HEK293 (cell line): ENCODE measurements at regions not wholly inside any gene's neighbourhood (a gene's known extent, or its start where the extent isn't known, plus 50 kb on each side); places are given as distances from the start of the nearest gene placed in this dataset.

ENCODE experiments used
- BCL11A ChIP-seq: fragments of 450-650 bp; formaldehyde crosslinking; IDR thresholded peaks from 2 replicates; pipeline ENCODE4 v1.5.1; 2016; ENCODE audit warnings: low read depth, missing biosample characterization, missing genetic modification characterization
- KLF16 ChIP-seq: fragments of 450-650 bp; formaldehyde crosslinking; IDR thresholded peaks from 2 replicates; pipeline ENCODE4 v1.5.1; 2017; ENCODE audit warnings: missing biosample characterization, missing genetic modification characterization
- TSHZ1 ChIP-seq: fragments of 450-650 bp; formaldehyde crosslinking; IDR thresholded peaks from 2 replicates; pipeline ENCODE4 v1.5.1; 2016; ENCODE audit warnings: missing biosample characterization, missing genetic modification characterization, borderline replicate concordance
- YY1 ChIP-seq: fragments of 450-650 bp; formaldehyde crosslinking; IDR thresholded peaks from 2 replicates; pipeline ENCODE4 v1.5.1; 2018; ENCODE audit warnings: missing biosample characterization, missing genetic modification characterization
- ZBTB8A ChIP-seq: fragments of 450-650 bp; formaldehyde crosslinking; IDR thresholded peaks from 2 replicates; pipeline ENCODE4 v1.5.1; 2016; ENCODE audit warnings: missing biosample characterization, missing genetic modification characterization
- ZEB2 ChIP-seq: fragments of 450-650 bp; formaldehyde crosslinking; IDR thresholded peaks from 2 replicates; pipeline ENCODE4 v1.5.1; 2016; ENCODE audit warnings: missing biosample characterization, missing genetic modification characterization
- ZFP3 ChIP-seq: fragments of 450-650 bp; formaldehyde crosslinking; IDR thresholded peaks from 2 replicates; pipeline ENCODE4 v1.5.1; 2016; ENCODE audit warnings: low read depth, missing biosample characterization, missing genetic modification characterization
- ZNF426 ChIP-seq: fragments of 450-650 bp; formaldehyde crosslinking; IDR thresholded peaks from 2 replicates; pipeline ENCODE4 v1.5.1; 2017; ENCODE audit warnings: missing biosample characterization, missing genetic modification characterization, mild to moderate bottlenecking, inconsistent platforms, moderate library complexity
- ZNF449 ChIP-seq: fragments of 450-650 bp; formaldehyde crosslinking; IDR thresholded peaks from 2 replicates; pipeline ENCODE4 v1.5.1; 2017; ENCODE audit warnings: missing biosample characterization, mild to moderate bottlenecking, missing genetic modification characterization, moderate library complexity
- ZNF776 ChIP-seq: fragments of 450-650 bp; formaldehyde crosslinking; IDR thresholded peaks from 2 replicates; pipeline ENCODE4 v1.5.0; 2017; ENCODE audit warnings: missing biosample characterization, missing genetic modification characterization, borderline replicate concordance
- ZNF785 ChIP-seq: fragments of 450-650 bp; formaldehyde crosslinking; IDR thresholded peaks from 2 replicates; pipeline ENCODE4 v1.5.1; 2016; ENCODE audit warnings: missing biosample characterization, missing genetic modification characterization
- ZNF843 ChIP-seq: fragments of 450-650 bp; formaldehyde crosslinking; IDR thresholded peaks from 2 replicates; pipeline ENCODE4 v1.5.1; 2016; ENCODE audit warnings: missing biosample characterization, missing genetic modification characterization
- TF ChIP-seq, protein P1 (sequence below): fragments of 450-650 bp; formaldehyde crosslinking; IDR thresholded peaks from 2 replicates; pipeline ENCODE4 v1.5.1; 2016; ENCODE audit warnings: missing biosample characterization, missing genetic modification characterization
- TF ChIP-seq, protein P2 (sequence below): fragments of 450-650 bp; formaldehyde crosslinking; IDR thresholded peaks from 2 replicates; pipeline ENCODE4 v1.5.1; 2016; ENCODE audit warnings: missing biosample characterization, missing genetic modification characterization

DNA sequence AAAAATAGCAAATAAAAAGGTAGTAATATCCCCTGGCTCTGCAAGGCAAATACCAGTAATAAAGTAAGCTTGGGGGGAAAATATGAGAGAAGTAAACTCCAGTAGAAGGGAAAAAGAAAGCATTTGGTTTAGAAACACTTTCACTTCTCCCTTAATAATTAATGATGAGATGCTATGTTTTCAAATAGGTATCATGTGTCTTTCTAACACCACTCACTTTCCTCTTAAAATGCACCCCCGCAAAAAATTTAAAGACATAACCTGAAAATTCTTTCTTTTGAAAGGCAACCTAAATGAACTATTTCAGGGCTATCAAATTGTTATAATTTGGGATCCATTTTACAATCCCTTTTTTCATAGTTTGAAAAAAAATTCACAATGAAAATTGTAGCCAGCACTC lies 240.3 kb downstream of the SNX10 start:
- TF ChIP-seq ZFP3 (tag by site-specific recombination) (no peak), ZNF785 (tag by site-specific recombination) (no peak), ZNF843 (tag by site-specific recombination) (no peak), TSHZ1 (tag by site-specific recombination) (no peak), BCL11A (tag by site-specific recombination) (no peak), ZNF449 (tag by site-specific recombination) (no peak), ZNF426 (no peak), ZBTB8A (no peak), ZNF776 (tag by site-specific recombination) (no peak), KLF16 (no peak), YY1 (tag by site-specific recombination) (no peak), ZEB2 (tag by site-specific recombination) (no peak)
- TF ChIP-seq, protein P1, sequence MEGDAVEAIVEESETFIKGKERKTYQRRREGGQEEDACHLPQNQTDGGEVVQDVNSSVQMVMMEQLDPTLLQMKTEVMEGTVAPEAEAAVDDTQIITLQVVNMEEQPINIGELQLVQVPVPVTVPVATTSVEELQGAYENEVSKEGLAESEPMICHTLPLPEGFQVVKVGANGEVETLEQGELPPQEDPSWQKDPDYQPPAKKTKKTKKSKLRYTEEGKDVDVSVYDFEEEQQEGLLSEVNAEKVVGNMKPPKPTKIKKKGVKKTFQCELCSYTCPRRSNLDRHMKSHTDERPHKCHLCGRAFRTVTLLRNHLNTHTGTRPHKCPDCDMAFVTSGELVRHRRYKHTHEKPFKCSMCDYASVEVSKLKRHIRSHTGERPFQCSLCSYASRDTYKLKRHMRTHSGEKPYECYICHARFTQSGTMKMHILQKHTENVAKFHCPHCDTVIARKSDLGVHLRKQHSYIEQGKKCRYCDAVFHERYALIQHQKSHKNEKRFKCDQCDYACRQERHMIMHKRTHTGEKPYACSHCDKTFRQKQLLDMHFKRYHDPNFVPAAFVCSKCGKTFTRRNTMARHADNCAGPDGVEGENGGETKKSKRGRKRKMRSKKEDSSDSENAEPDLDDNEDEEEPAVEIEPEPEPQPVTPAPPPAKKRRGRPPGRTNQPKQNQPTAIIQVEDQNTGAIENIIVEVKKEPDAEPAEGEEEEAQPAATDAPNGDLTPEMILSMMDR = no peak
- TF ChIP-seq, protein P2, sequence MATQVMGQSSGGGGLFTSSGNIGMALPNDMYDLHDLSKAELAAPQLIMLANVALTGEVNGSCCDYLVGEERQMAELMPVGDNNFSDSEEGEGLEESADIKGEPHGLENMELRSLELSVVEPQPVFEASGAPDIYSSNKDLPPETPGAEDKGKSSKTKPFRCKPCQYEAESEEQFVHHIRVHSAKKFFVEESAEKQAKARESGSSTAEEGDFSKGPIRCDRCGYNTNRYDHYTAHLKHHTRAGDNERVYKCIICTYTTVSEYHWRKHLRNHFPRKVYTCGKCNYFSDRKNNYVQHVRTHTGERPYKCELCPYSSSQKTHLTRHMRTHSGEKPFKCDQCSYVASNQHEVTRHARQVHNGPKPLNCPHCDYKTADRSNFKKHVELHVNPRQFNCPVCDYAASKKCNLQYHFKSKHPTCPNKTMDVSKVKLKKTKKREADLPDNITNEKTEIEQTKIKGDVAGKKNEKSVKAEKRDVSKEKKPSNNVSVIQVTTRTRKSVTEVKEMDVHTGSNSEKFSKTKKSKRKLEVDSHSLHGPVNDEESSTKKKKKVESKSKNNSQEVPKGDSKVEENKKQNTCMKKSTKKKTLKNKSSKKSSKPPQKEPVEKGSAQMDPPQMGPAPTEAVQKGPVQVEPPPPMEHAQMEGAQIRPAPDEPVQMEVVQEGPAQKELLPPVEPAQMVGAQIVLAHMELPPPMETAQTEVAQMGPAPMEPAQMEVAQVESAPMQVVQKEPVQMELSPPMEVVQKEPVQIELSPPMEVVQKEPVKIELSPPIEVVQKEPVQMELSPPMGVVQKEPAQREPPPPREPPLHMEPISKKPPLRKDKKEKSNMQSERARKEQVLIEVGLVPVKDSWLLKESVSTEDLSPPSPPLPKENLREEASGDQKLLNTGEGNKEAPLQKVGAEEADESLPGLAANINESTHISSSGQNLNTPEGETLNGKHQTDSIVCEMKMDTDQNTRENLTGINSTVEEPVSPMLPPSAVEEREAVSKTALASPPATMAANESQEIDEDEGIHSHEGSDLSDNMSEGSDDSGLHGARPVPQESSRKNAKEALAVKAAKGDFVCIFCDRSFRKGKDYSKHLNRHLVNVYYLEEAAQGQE (tag by site-specific recombination) = no peak
